Spinal cord (tissue), 9 donors: ENCODE measurements at regions not wholly inside any gene's neighbourhood (a gene's known extent, or its start where the extent isn't known, plus 50 kb on each side); places are given as distances from the start of the nearest gene placed in this dataset.

Experiments used
- DNase-seq, 6 donors: peaks; one replicate each; pipeline versions ENCODE4 v3.0.0 to v3.0.0-alpha.2; 2013 to 2015; ENCODE audit warnings: low spot score in 6 of 6, low read depth in 4 of 6
- H3K27ac ChIP-seq: one replicate; pipeline ENCODE4 v1.5.1; 2013; ENCODE audit warnings: low read depth, low read length, control low read depth
- H3K27me3 ChIP-seq: one replicate; pipeline ENCODE4 v1.6.1; 2013; ENCODE audit warnings: low read length; ENCODE audit not compliant: control insufficient read depth, insufficient read depth
- H3K36me3 ChIP-seq: one replicate; pipeline ENCODE4 v1.6.1; 2013; ENCODE audit warnings: low read length; ENCODE audit not compliant: control insufficient read depth, insufficient read depth
- H3K4me1 ChIP-seq: one replicate; pipeline ENCODE4 v1.6.1; 2013; ENCODE audit warnings: low read length; ENCODE audit not compliant: control insufficient read depth, insufficient read depth
- H3K4me3 ChIP-seq: one replicate; pipeline ENCODE4 v1.5.1; 2013; ENCODE audit warnings: low read depth, low read length, control low read depth
- H3K9me3 ChIP-seq: one replicate; pipeline ENCODE4 v1.6.1; 2013; ENCODE audit warnings: low read length; ENCODE audit not compliant: control insufficient read depth, insufficient read depth
- WGBS: methylation state at CpG from one replicate; pipeline ENCODE4 v1.1.5; 2013; ENCODE audit warnings: missing lambda C conversion rate; ENCODE audit not compliant: insufficient coverage; 5-methylcytosine and 5-hydroxymethylcytosine counted together
- donor health status: healthy.

- no peaks in the 10 kb centered on the region for H3K9me3 ChIP-seq
- no peaks in the 10 kb centered on the region for H3K27me3 ChIP-seq
- 90% methylated on average over 2 of the region's 3 CpGs for WGBS
- no peaks in the 10 kb centered on the region for H3K36me3 ChIP-seq
- H3K27ac ChIP-seq, result no peak overlapping the region
- DNase-seq, result no peak
- no peaks in the 10 kb centered on the region for H3K4me1 ChIP-seq
- no peak overlapping the region for H3K4me3 ChIP-seq
Measured at GRCh38 chr4:123471655-123472369, 75.2 kb downstream of the SPRY1 start.

GRCh38 chr4:123474817-123475216, 78.2 kb downstream of the SPRY1 start:
- H3K27me3 ChIP-seq, result no peaks in the 10 kb centered on the region
- H3K27ac ChIP-seq, result no peak overlapping the region
- H3K4me3 ChIP-seq, result no peak overlapping the region
- H3K9me3 ChIP-seq, result no peaks in the 10 kb centered on the region
- DNase-seq, result no peak
- H3K36me3 ChIP-seq, result no peaks in the 10 kb centered on the region
- H3K4me1 ChIP-seq, result peaks cover 3% of the 10 kb centered on the region
- no CpG with 5 or more reads among the region's 4 CpGs for WGBS

GRCh38 chr4:123476089-123476488, 79.5 kb downstream of the SPRY1 start:
- no CpG with 5 or more reads among the region's 1 CpG for WGBS
- H3K4me1 ChIP-seq, result peaks cover 3% of the 10 kb centered on the region
- no peaks in the 10 kb centered on the region for H3K27me3 ChIP-seq
- DNase-seq, result no peak
- H3K27ac ChIP-seq, result no peak overlapping the region
- H3K9me3 ChIP-seq, result no peaks in the 10 kb centered on the region
- no peaks in the 10 kb centered on the region for H3K36me3 ChIP-seq
- H3K4me3 ChIP-seq, result no peak overlapping the region

- Histone ChIP-seq H3K9me3 (no peaks in the 10 kb centered on the region), H3K4me1 (peaks cover 3% of the 10 kb centered on the region), H3K4me3 (no peak overlapping the region), H3K36me3 (no peaks in the 10 kb centered on the region), H3K27me3 (no peaks in the 10 kb centered on the region), H3K27ac (no peak overlapping the region)
- DNase-seq, result peak in 2 of 6 donors; percentile 5 to 81
- whole genome bisulfite sequencing, result 31% methylated on average over 4 of the region's 8 CpGs
Measured at GRCh38 chr4:123477711-123478209, 81.2 kb downstream of the SPRY1 start.

- no peak for DNase-seq
- Histone ChIP-seq H3K4me1 (peaks cover 3% of the 10 kb centered on the region), H3K27ac (no peak overlapping the region), H3K9me3 (no peaks in the 10 kb centered on the region), H3K4me3 (no peak overlapping the region), H3K27me3 (no peaks in the 10 kb centered on the region), H3K36me3 (no peaks in the 10 kb centered on the region)
- 56% methylated on average over 6 of the region's 6 CpGs for WGBS
Measured at GRCh38 chr4:123478859-123479345, 82.3 kb downstream of the SPRY1 start.

- Histone ChIP-seq H3K36me3 (no peaks in the 10 kb centered on the region), H3K9me3 (no peaks in the 10 kb centered on the region), H3K27me3 (no peaks in the 10 kb centered on the region), H3K27ac (no peak overlapping the region), H3K4me3 (no peak overlapping the region), H3K4me1 (peaks cover 3% of the 10 kb centered on the region)
- WGBS, result 100% methylated on average over 1 of the region's 2 CpGs
- no peak for DNase-seq
Measured at GRCh38 chr4:123479944-123480343, 83.3 kb downstream of the SPRY1 start.

GRCh38 chr4:123480706-123481418, 84.3 kb downstream of the SPRY1 start:
- 72% methylated on average over 5 of the region's 7 CpGs for WGBS
- H3K4me1 ChIP-seq, result peaks cover 3% of the 10 kb centered on the region
- no peak overlapping the region for H3K4me3 ChIP-seq
- H3K36me3 ChIP-seq, result no peaks in the 10 kb centered on the region
- no peak overlapping the region for H3K27ac ChIP-seq
- DNase-seq, result no peak
- no peaks in the 10 kb centered on the region for H3K9me3 ChIP-seq
- no peaks in the 10 kb centered on the region for H3K27me3 ChIP-seq

- Histone ChIP-seq H3K4me3 (no peak overlapping the region), H3K36me3 (no peaks in the 10 kb centered on the region), H3K9me3 (no peaks in the 10 kb centered on the region), H3K4me1 (peaks cover 3% of the 10 kb centered on the region), H3K27me3 (no peaks in the 10 kb centered on the region), H3K27ac (no peak overlapping the region)
- WGBS, result 88% methylated on average over 2 of the region's 3 CpGs
- DNase-seq, result no peak
Measured at GRCh38 chr4:123481717-123482116, 85.1 kb downstream of the SPRY1 start.

GRCh38 chr4:123484291-123484926, 87.8 kb downstream of the SPRY1 start:
- WGBS, result 58% methylated on average over 3 of the region's 4 CpGs
- no peak for DNase-seq

More at GRCh38 chr4:123484291-123484926, 87.8 kb downstream of the SPRY1 start:
- Histone ChIP-seq H3K4me1 (no peaks in the 10 kb centered on the region), H3K27ac (no peak overlapping the region), H3K9me3 (no peaks in the 10 kb centered on the region), H3K4me3 (no peak overlapping the region), H3K27me3 (no peaks in the 10 kb centered on the region), H3K36me3 (no peaks in the 10 kb centered on the region)
